A549 (cell line): ENCODE measurements at regions not wholly inside any gene's neighbourhood (a gene's known extent, or its start where the extent isn't known, plus 50 kb on each side); places are given as distances from the start of the nearest gene placed in this dataset.

Source experiments
- BHLHE40 ChIP-seq: IDR thresholded peaks from 2 replicates; pipeline ENCODE4 v1.6.1; 2012; ENCODE audit warnings: low read depth, low read length, inconsistent platforms
- ESRRA ChIP-seq: fragments of 150-350 bp; IDR thresholded peaks from 2 replicates; pipeline ENCODE4 v1.6.1; 2014; ENCODE audit warnings: mild to moderate bottlenecking, low read length, borderline replicate concordance
- POLR2A ChIP-seq: IDR thresholded peaks from 2 replicates; pipeline ENCODE4 v1.6.1; 2012; ENCODE audit warnings: mild to moderate bottlenecking, low read length
- SMC3 ChIP-seq: fragments of >200 bp; sonication (Bioruptor Twin); formaldehyde crosslinking; IDR thresholded peaks from 3 replicates; pipeline ENCODE4 v1.6.1; 2018; ENCODE audit warnings: inconsistent platforms
- SREBF2 ChIP-seq: fragments of 450-650 bp; IDR thresholded peaks from 2 replicates; pipeline ENCODE4 v1.6.1; 2014; ENCODE audit warnings: mild to moderate bottlenecking, moderate library complexity
- TF ChIP-seq, protein P1 (sequence below): fragments of >200 bp; sonication (Bioruptor Twin); formaldehyde crosslinking; IDR thresholded peaks from 3 replicates; pipeline ENCODE4 v1.5.1; 2016

GRCh38 chr12:127531542-127531941, 735.4 kb upstream of the TMEM132C start:
- TF ChIP-seq SMC3: no peak
- TF ChIP-seq, protein P1, sequence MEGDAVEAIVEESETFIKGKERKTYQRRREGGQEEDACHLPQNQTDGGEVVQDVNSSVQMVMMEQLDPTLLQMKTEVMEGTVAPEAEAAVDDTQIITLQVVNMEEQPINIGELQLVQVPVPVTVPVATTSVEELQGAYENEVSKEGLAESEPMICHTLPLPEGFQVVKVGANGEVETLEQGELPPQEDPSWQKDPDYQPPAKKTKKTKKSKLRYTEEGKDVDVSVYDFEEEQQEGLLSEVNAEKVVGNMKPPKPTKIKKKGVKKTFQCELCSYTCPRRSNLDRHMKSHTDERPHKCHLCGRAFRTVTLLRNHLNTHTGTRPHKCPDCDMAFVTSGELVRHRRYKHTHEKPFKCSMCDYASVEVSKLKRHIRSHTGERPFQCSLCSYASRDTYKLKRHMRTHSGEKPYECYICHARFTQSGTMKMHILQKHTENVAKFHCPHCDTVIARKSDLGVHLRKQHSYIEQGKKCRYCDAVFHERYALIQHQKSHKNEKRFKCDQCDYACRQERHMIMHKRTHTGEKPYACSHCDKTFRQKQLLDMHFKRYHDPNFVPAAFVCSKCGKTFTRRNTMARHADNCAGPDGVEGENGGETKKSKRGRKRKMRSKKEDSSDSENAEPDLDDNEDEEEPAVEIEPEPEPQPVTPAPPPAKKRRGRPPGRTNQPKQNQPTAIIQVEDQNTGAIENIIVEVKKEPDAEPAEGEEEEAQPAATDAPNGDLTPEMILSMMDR: no peak
- no peak for TF ChIP-seq POLR2A
- TF ChIP-seq BHLHE40: no peak
- no peak for TF ChIP-seq ESRRA
- no peak for TF ChIP-seq SREBF2
